HG03103 (cell line): ENCODE measurements at regions not wholly inside any gene's neighbourhood (a gene's known extent, or its start where the extent isn't known, plus 50 kb on each side); places are given as distances from the start of the nearest gene placed in this dataset.

Experiments used
- ATAC-seq: cut with Tn5 transposase; IDR thresholded peaks from one replicate; pipeline ENCODE4 v1.9.1; 2021; ENCODE audit warnings: low read depth; ENCODE audit not compliant: unreplicated experiment

DNA sequence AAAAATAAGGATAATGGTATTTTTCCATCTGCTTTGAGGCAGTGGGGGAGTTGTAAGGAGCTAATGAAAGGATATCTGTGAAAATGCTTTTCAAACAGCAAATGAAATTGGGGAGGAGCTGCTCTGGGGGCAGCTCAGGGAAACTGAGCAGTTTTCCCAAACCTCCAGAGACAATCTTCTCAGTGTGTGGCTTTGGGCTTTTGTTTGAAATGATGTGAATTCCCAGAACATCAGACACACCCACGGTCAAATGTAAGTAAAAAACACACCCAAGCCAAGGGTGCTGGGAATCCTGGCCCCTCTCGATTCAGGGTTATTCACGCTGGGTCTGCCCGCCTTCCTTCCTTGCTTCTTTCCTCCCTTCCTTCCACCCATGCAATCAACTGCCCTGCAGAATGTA, 512.6 kb downstream of the BNC2 start:
- ATAC-seq = no peak

- ATAC-seq = no peak
Observed at GRCh38 chr9:16358751-16359150, 511.7 kb downstream of the BNC2 start.
